OCI-LY1 (cell line): ENCODE measurements at regions not wholly inside any gene's neighbourhood (a gene's known extent, or its start where the extent isn't known, plus 50 kb on each side); places are given as distances from the start of the nearest gene placed in this dataset.

Experiments
- H2AFZ ChIP-seq: fragments of 200-600 bp; sonication (generic), shearing (Covaris generic); 2 replicates; pipeline ENCODE4 v1.6.0; 2014; ENCODE audit warnings: antibody characterized with exemption, mild to moderate bottlenecking, low read length
- H3F3A ChIP-seq: fragments of 200-600 bp; sonication (generic), shearing (Covaris generic); 2 replicates; pipeline ENCODE4 v1.6.0; 2014; ENCODE audit warnings: mild to moderate bottlenecking, antibody characterized with exemption, low read length, moderate library complexity; ENCODE audit not compliant: insufficient read depth
- H3K27ac ChIP-seq: fragments of 200-600 bp; sonication (generic); 2 replicates; pipeline ENCODE4 v1.5.1; 2014; ENCODE audit warnings: low read length, mixed run types, mild to moderate bottlenecking, low read depth; ENCODE audit not compliant: poor library complexity, severe bottlenecking
- H3K27me3 ChIP-seq: fragments of 200-600 bp; sonication (generic); 2 replicates; pipeline ENCODE4 v1.6.0; 2014; ENCODE audit warnings: antibody characterized with exemption, mild to moderate bottlenecking, low read length, moderate library complexity; ENCODE audit not compliant: insufficient read depth
- H3K36me3 ChIP-seq: fragments of 200-600 bp; sonication (generic); 2 replicates; pipeline ENCODE4 v1.6.1; 2014; ENCODE audit warnings: mild to moderate bottlenecking, antibody characterized with exemption, low read length, moderate library complexity, mixed read lengths; ENCODE audit not compliant: insufficient read depth
- H3K4me1 ChIP-seq: fragments of 200-600 bp; sonication (generic); 2 replicates; pipeline ENCODE4 v1.5.1; 2014; ENCODE audit warnings: mild to moderate bottlenecking, low read length, moderate library complexity; ENCODE audit not compliant: insufficient read depth, severe bottlenecking
- H3K4me2 ChIP-seq: fragments of 200-600 bp; sonication (generic), shearing (Covaris generic); 2 replicates; pipeline ENCODE4 v1.6.1; 2014; ENCODE audit warnings: low read length
- H3K4me3 ChIP-seq: fragments of 200-600 bp; sonication (generic); 2 replicates; pipeline ENCODE4 v1.5.1; 2014; ENCODE audit warnings: low read length, low read depth, mild to moderate bottlenecking, mixed read lengths; ENCODE audit not compliant: poor library complexity, severe bottlenecking
- H3K79me2 ChIP-seq: fragments of 200-600 bp; shearing (Covaris generic); 2 replicates; pipeline ENCODE4 v1.6.1; 2016; ENCODE audit warnings: mixed run types, low read length, mixed read lengths; ENCODE audit not compliant: insufficient read depth
- H3K9ac ChIP-seq: fragments of 200-600 bp; sonication (generic), shearing (Covaris generic); 2 replicates; pipeline ENCODE4 v1.6.1; 2014; ENCODE audit warnings: mild to moderate bottlenecking, low read length, mixed read lengths
- H3K9me2 ChIP-seq: fragments of 200-600 bp; sonication (generic), shearing (Covaris generic); 2 replicates; pipeline ENCODE4 v1.6.1; 2014; ENCODE audit warnings: low read depth, mild to moderate bottlenecking, low read length, mixed read lengths
- H3K9me3 ChIP-seq: fragments of 200-600 bp; shearing (Covaris generic); 2 replicates; pipeline ENCODE4 v1.6.1; 2014; ENCODE audit warnings: low read length, mixed read lengths
- H4K20me1 ChIP-seq: fragments of 200-600 bp; sonication (generic), shearing (Covaris generic); 2 replicates; pipeline ENCODE4 v1.6.0; 2016; ENCODE audit warnings: mild to moderate bottlenecking, low read length; ENCODE audit not compliant: insufficient read depth
- CTCF ChIP-seq: fragments of 200-600 bp; sonication (generic), shearing (Covaris generic); IDR thresholded peaks from 2 replicates; pipeline ENCODE4 v1.5.1; 2017; ENCODE audit warnings: mild to moderate bottlenecking, antibody characterized with exemption, low read length, moderate library complexity, mixed read lengths
- EZH2 ChIP-seq: fragments of 200-600 bp; sonication (generic), shearing (Covaris generic); IDR thresholded peaks from 2 replicates; pipeline ENCODE4 v1.8.0; 2017; ENCODE audit warnings: borderline replicate concordance, mixed run types, mild to moderate bottlenecking, antibody characterized with exemption, low read length, moderate library complexity, mixed read lengths

DNA sequence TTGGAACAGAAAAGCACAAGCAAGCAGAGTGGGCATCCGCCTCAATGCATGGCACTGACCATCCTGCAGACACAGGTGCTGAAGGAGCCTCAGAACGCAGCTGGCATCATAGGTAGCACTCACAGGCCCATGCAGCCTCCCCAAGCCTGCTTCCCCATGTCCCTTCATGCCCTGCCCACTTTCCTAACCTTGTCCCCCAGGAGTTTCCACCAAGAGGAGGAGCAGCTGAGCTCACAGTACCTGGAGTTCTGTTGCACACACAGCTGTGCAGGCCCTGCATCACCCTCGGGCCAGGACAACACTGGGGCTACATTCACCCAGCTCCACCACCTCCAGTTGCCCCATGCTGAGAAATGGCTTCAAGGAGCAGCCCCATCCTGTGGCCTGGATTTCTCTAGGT, 83.4 kb downstream of the SETD4 start:
- Histone ChIP-seq H3K4me3 (no peak overlapping the region), H3K79me2 (no peaks in the 10 kb centered on the region), H3K4me2 (no peak overlapping the region), H4K20me1 (no peaks in the 10 kb centered on the region), H3K36me3 (no peaks in the 10 kb centered on the region), H3K27ac (no peak overlapping the region), H3K9ac (no peak overlapping the region), H3K4me1 (no peaks in the 10 kb centered on the region), H3F3A (no peaks in the 10 kb centered on the region), H3K9me3 (no peaks in the 10 kb centered on the region), H2AFZ (no peak overlapping the region), H3K9me2 (no peaks in the 10 kb centered on the region), H3K27me3 (peaks cover 3% of the 10 kb centered on the region)
- TF ChIP-seq CTCF: no peak
- no peak for TF ChIP-seq EZH2

- H3K4me2 ChIP-seq: no peak overlapping the region
- H3K27me3 ChIP-seq: no peaks in the 10 kb centered on the region; the same call in 1 of the 2 replicates
- no peaks in the 10 kb centered on the region for H4K20me1 ChIP-seq
- TF ChIP-seq CTCF (no peak), EZH2 (no peak)
- H2AFZ ChIP-seq: no peak overlapping the region
- no peaks in the 10 kb centered on the region for H3K79me2 ChIP-seq
- no peaks in the 10 kb centered on the region for H3K9me3 ChIP-seq
- H3K27ac ChIP-seq: no peak overlapping the region
- H3K36me3 ChIP-seq: no peaks in the 10 kb centered on the region
- H3K9me2 ChIP-seq: no peaks in the 10 kb centered on the region
- no peaks in the 10 kb centered on the region for H3F3A ChIP-seq
- no peak overlapping the region for H3K9ac ChIP-seq
- no peaks in the 10 kb centered on the region for H3K4me1 ChIP-seq
- no peak overlapping the region for H3K4me3 ChIP-seq
These were observed 83.8 kb downstream of the SETD4 start for GRCh38 chr21:35976481-35976880.

DNA sequence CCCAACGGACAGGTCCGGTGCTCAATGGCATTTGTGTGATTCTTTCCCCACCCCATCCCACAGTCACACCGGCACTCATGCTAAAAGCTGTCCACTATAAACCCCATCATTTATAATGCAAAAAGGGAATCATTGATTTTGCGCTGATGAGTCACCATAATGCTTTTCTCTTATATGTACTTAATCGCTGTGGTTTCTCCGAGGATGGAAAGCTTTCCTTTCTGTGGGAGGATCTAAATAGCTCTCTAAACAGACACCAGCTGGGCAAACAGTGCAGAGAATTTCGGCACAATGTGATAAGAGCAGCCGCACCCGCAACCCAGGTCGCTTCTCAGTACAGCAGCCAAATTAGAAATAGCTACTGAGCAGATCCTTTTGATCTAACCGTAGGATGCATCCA, 85.6 kb downstream of the SETD4 start:
- Histone ChIP-seq H3K9me2 (no peaks in the 10 kb centered on the region), H3K27me3 (no peaks in the 10 kb centered on the region; the same call in 1 of the 2 replicates), H3K79me2 (no peaks in the 10 kb centered on the region), H3K9ac (no peak overlapping the region), H3F3A (no peaks in the 10 kb centered on the region), H4K20me1 (no peaks in the 10 kb centered on the region), H2AFZ (no peak overlapping the region), H3K4me3 (no peak overlapping the region), H3K4me1 (no peaks in the 10 kb centered on the region), H3K36me3 (no peaks in the 10 kb centered on the region), H3K4me2 (no peak overlapping the region), H3K9me3 (no peaks in the 10 kb centered on the region), H3K27ac (no peak overlapping the region)
- TF ChIP-seq EZH2 (no peak), CTCF (no peak)
